HEK293 (cell line): ENCODE measurements at regions not wholly inside any gene's neighbourhood (a gene's known extent, or its start where the extent isn't known, plus 50 kb on each side); places are given as distances from the start of the nearest gene placed in this dataset.

Source experiments
- CTCF ChIA-PET: fragments of 350-600 bp; formaldehyde crosslinking; extraction: SDS; loops from one replicate; lab custom pipeline; 2021; ENCODE audit warnings: antibody characterized with exemption; lab: Yijun Ruan, JAX
- POLR2A ChIA-PET: fragments of 300-600 bp; formaldehyde crosslinking; extraction: SDS; loops from one replicate; lab custom pipeline; 2020; ENCODE audit warnings: antibody characterized with exemption, inconsistent platforms; lab: Yijun Ruan, JAX
- H3K27ac ChIP-seq: fragments of 200-500 bp; sonication (Bioruptor generic); 2 replicates; pipeline ENCODE4 v1.5.1; 2014; ENCODE audit warnings: low read depth, low read length, control low read depth, inconsistent platforms; ENCODE audit errors: extremely low read depth
- H3K36me3 ChIP-seq, 2 experiments: fragments of 200-500 bp in 1 of 2; sonication (Bioruptor generic) in 1 of 2; 1 replicate in 1 of 2; 2 replicates in 1 of 2; pipeline ENCODE4 v1.5.1; 2014 to 2017; ENCODE audit warnings: inconsistent platforms in 2 of 2, low read length in 2 of 2; ENCODE audit not compliant: control insufficient read depth in 2 of 2, insufficient read depth in 1 of 2
- H3K4me1 ChIP-seq: fragments of 200-500 bp; sonication (Bioruptor generic); 2 replicates; pipeline ENCODE4 v1.5.1; 2014; ENCODE audit warnings: mild to moderate bottlenecking, low read length, inconsistent platforms; ENCODE audit not compliant: control insufficient read depth, insufficient read depth
- H3K4me3 ChIP-seq: 2 replicates; pipeline ENCODE4 v1.5.1; 2011; ENCODE audit warnings: low read depth, mild to moderate bottlenecking, control low read depth, low read length, moderate library complexity
- H3K9me3 ChIP-seq: fragments of 200-500 bp; sonication (Bioruptor generic); 2 replicates; pipeline ENCODE4 v1.5.1; 2014; ENCODE audit warnings: low read depth, low read length, inconsistent platforms; ENCODE audit not compliant: control insufficient read depth, insufficient read depth
- IKZF3 ChIP-seq: fragments of 450-650 bp; IDR thresholded peaks from 2 replicates; pipeline ENCODE4 v1.5.0; 2018; ENCODE audit warnings: missing biosample characterization, mild to moderate bottlenecking, missing genetic modification characterization, moderate library complexity
- KLF8 ChIP-seq: fragments of 450-650 bp; formaldehyde crosslinking; IDR thresholded peaks from 2 replicates; pipeline ENCODE4 v1.5.1; 2016; ENCODE audit warnings: missing biosample characterization, missing genetic modification characterization
- MZF1 ChIP-seq: fragments of 450-650 bp; formaldehyde crosslinking; IDR thresholded peaks from 2 replicates; pipeline ENCODE4 v1.5.1; 2017; ENCODE audit warnings: missing biosample characterization, missing genetic modification characterization, borderline replicate concordance
- OSR2 ChIP-seq: fragments of 450-650 bp; formaldehyde crosslinking; IDR thresholded peaks from 2 replicates; pipeline ENCODE4 v1.5.1; 2016; ENCODE audit warnings: missing biosample characterization, missing genetic modification characterization
- PRDM1 ChIP-seq: fragments of 450-650 bp; formaldehyde crosslinking; IDR thresholded peaks from 2 replicates; pipeline ENCODE4; 2016; ENCODE audit warnings: missing biosample characterization, missing genetic modification characterization
- SCRT1 ChIP-seq: fragments of 450-650 bp; formaldehyde crosslinking; IDR thresholded peaks from 2 replicates; pipeline ENCODE4 v1.5.1; 2016; ENCODE audit warnings: missing biosample characterization, missing genetic modification characterization, borderline replicate concordance
- YY1 ChIP-seq: fragments of 450-650 bp; formaldehyde crosslinking; IDR thresholded peaks from 2 replicates; pipeline ENCODE4 v1.5.1; 2018; ENCODE audit warnings: missing biosample characterization, missing genetic modification characterization
- ZBTB21 ChIP-seq: fragments of 450-650 bp; formaldehyde crosslinking; IDR thresholded peaks from 2 replicates; pipeline ENCODE4 v1.5.1; 2017; ENCODE audit warnings: missing biosample characterization, missing genetic modification characterization
- ZBTB48 ChIP-seq: fragments of 450-650 bp; formaldehyde crosslinking; IDR thresholded peaks from 2 replicates; pipeline ENCODE4 v1.5.1; 2016; ENCODE audit warnings: missing biosample characterization, missing genetic modification characterization
- ZNF132 ChIP-seq: fragments of 450-650 bp; formaldehyde crosslinking; IDR thresholded peaks from 2 replicates; pipeline ENCODE4 v1.5.1; 2017; ENCODE audit warnings: missing biosample characterization, missing genetic modification characterization, borderline replicate concordance
- ZNF169 ChIP-seq: fragments of 450-650 bp; formaldehyde crosslinking; IDR thresholded peaks from 2 replicates; pipeline ENCODE4 v1.5.1; 2016; ENCODE audit warnings: missing biosample characterization, missing genetic modification characterization
- ZNF175 ChIP-seq: fragments of 450-650 bp; formaldehyde crosslinking; IDR thresholded peaks from 2 replicates; pipeline ENCODE4 v1.5.1; 2016; ENCODE audit warnings: missing biosample characterization, missing genetic modification characterization
- ZNF18 ChIP-seq: fragments of 450-650 bp; formaldehyde crosslinking; IDR thresholded peaks from 2 replicates; pipeline ENCODE4 v1.5.1; 2016; ENCODE audit warnings: missing biosample characterization, missing genetic modification characterization
- ZNF274 ChIP-seq, 2 experiments: fragments of 200-500 bp in 1 of 2; fragments of 450-650 bp in 1 of 2; sonication (Bioruptor generic) in 1 of 2; formaldehyde crosslinking in 1 of 2; IDR thresholded peaks; 2 replicates each; pipeline versions ENCODE4 v1.5.1 to v1.6.1; 2014 to 2016; ENCODE audit warnings: borderline replicate concordance in 1 of 2, inconsistent platforms in 1 of 2, low read length in 1 of 2, missing biosample characterization in 1 of 2, missing genetic modification characterization in 1 of 2
- ZNF324 ChIP-seq: fragments of 450-650 bp; formaldehyde crosslinking; IDR thresholded peaks from 2 replicates; pipeline ENCODE4 v1.5.1; 2016; ENCODE audit warnings: missing biosample characterization, missing genetic modification characterization
- ZNF48 ChIP-seq: fragments of 450-650 bp; formaldehyde crosslinking; IDR thresholded peaks from 2 replicates; pipeline ENCODE4 v1.5.1; 2016; ENCODE audit warnings: missing biosample characterization, missing genetic modification characterization
- ZNF510 ChIP-seq: fragments of 450-650 bp; formaldehyde crosslinking; IDR thresholded peaks from 2 replicates; pipeline ENCODE4 v1.5.1; 2018; ENCODE audit warnings: mild to moderate bottlenecking, missing genetic modification characterization, missing biosample characterization; ENCODE audit not compliant: insufficient replicate concordance
- ZNF548 ChIP-seq: fragments of 450-650 bp; formaldehyde crosslinking; IDR thresholded peaks from 2 replicates; pipeline ENCODE4 v1.5.1; 2016; ENCODE audit warnings: missing biosample characterization, missing genetic modification characterization
- ZNF555 ChIP-seq: fragments of 450-650 bp; formaldehyde crosslinking; conservative IDR thresholded peaks from 2 replicates; pipeline ENCODE4 v1.5.1; 2017; ENCODE audit warnings: missing biosample characterization, mild to moderate bottlenecking, missing genetic modification characterization, inconsistent platforms
- ZNF558 ChIP-seq: fragments of 450-650 bp; formaldehyde crosslinking; IDR thresholded peaks from 2 replicates; pipeline ENCODE4 v1.5.1; 2016; ENCODE audit warnings: missing biosample characterization, missing genetic modification characterization
- ZNF600 ChIP-seq: fragments of 450-650 bp; formaldehyde crosslinking; IDR thresholded peaks from 2 replicates; pipeline ENCODE4 v1.5.1; 2016; ENCODE audit warnings: missing biosample characterization, missing genetic modification characterization
- ZNF629 ChIP-seq: fragments of 450-650 bp; formaldehyde crosslinking; IDR thresholded peaks from 2 replicates; pipeline ENCODE4 v1.5.1; 2017; ENCODE audit warnings: missing biosample characterization, missing genetic modification characterization
- ZNF664 ChIP-seq: fragments of 450-650 bp; formaldehyde crosslinking; IDR thresholded peaks from 2 replicates; pipeline ENCODE4 v1.5.1; 2016; ENCODE audit warnings: missing biosample characterization, missing genetic modification characterization
- ZNF776 ChIP-seq: fragments of 450-650 bp; formaldehyde crosslinking; IDR thresholded peaks from 2 replicates; pipeline ENCODE4 v1.5.0; 2017; ENCODE audit warnings: missing biosample characterization, missing genetic modification characterization, borderline replicate concordance
- ZNF830 ChIP-seq: fragments of 450-650 bp; IDR thresholded peaks from 2 replicates; pipeline ENCODE4 v1.5.0; 2018; ENCODE audit warnings: missing biosample characterization, missing genetic modification characterization, low read depth, mild to moderate bottlenecking, moderate library complexity
- ZSCAN30 ChIP-seq: fragments of 450-650 bp; IDR thresholded peaks from 2 replicates; pipeline ENCODE4 v1.5.1; 2018; ENCODE audit warnings: missing biosample characterization, mild to moderate bottlenecking, missing genetic modification characterization, moderate library complexity
- TF ChIP-seq, protein P1 (sequence below): fragments of 450-650 bp; formaldehyde crosslinking; IDR thresholded peaks from 2 replicates; pipeline ENCODE4 v1.5.1; 2016; ENCODE audit warnings: missing biosample characterization, missing genetic modification characterization, low read depth
- TF ChIP-seq, protein P2 (sequence below): fragments of 450-650 bp; formaldehyde crosslinking; IDR thresholded peaks from 2 replicates; pipeline ENCODE4 v1.5.1; 2017; ENCODE audit warnings: missing biosample characterization, missing genetic modification characterization
- TF ChIP-seq, protein P3 (sequence below): fragments of 450-650 bp; formaldehyde crosslinking; IDR thresholded peaks from 2 replicates; pipeline ENCODE4 v1.5.1; 2016; ENCODE audit warnings: missing biosample characterization, missing genetic modification characterization

GRCh38 chr5:33273985-33274384 is 166.8 kb upstream of the TARS1 start:
- no peak overlapping the region for H3K4me3 ChIP-seq
- POLR2A ChIA-PET = no interaction called here
- TF ChIP-seq ZNF830 (tag by site-specific recombination) = no peak
- no peak for TF ChIP-seq ZNF548
- no peak for TF ChIP-seq ZNF776 (tag by site-specific recombination)
- TF ChIP-seq YY1 (tag by site-specific recombination) = no peak
- no peak for TF ChIP-seq ZNF664 (tag by site-specific recombination)
- TF ChIP-seq ZNF510 (tag by site-specific recombination) = no peak
- TF ChIP-seq ZNF274 (IDR thresholded peaks at IDR 0.05; ENCODE audit: low read length) = no peak
- no peak for TF ChIP-seq ZNF274 (tag by site-specific recombination; IDR thresholded peaks at IDR 0.05; ENCODE audit: borderline replicate concordance)
- TF ChIP-seq ZSCAN30 (tag by site-specific recombination) = no peak
- TF ChIP-seq ZNF600 (tag by site-specific recombination) = no peak
- TF ChIP-seq, protein P1, sequence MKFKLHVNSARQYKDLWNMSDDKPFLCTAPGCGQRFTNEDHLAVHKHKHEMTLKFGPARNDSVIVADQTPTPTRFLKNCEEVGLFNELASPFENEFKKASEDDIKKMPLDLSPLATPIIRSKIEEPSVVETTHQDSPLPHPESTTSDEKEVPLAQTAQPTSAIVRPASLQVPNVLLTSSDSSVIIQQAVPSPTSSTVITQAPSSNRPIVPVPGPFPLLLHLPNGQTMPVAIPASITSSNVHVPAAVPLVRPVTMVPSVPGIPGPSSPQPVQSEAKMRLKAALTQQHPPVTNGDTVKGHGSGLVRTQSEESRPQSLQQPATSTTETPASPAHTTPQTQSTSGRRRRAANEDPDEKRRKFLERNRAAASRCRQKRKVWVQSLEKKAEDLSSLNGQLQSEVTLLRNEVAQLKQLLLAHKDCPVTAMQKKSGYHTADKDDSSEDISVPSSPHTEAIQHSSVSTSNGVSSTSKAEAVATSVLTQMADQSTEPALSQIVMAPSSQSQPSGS (tag by site-specific recombination) = no peak
- no peak for TF ChIP-seq KLF8 (tag by site-specific recombination)
- no peak for TF ChIP-seq ZNF169 (tag by site-specific recombination)
- no peak for TF ChIP-seq ZBTB21 (tag by site-specific recombination)
- no peak for TF ChIP-seq ZBTB48 (tag by site-specific recombination)
- no peak for TF ChIP-seq PRDM1 (tag by site-specific recombination)
- TF ChIP-seq IKZF3 (tag by site-specific recombination) = no peak
- no peak for TF ChIP-seq ZNF48 (tag by site-specific recombination)
- no peak for TF ChIP-seq ZNF18
- no peak for TF ChIP-seq ZNF132
- TF ChIP-seq, all 188 proteins: peak for 0
- Histone ChIP-seq H3K4me1 (no peaks in the 10 kb centered on the region), H3K27ac (no peak overlapping the region), H3K36me3 (no peaks in the 10 kb centered on the region), H3K9me3 (no peaks in the 10 kb centered on the region)
- CTCF ChIA-PET = no interaction called here

DNA sequence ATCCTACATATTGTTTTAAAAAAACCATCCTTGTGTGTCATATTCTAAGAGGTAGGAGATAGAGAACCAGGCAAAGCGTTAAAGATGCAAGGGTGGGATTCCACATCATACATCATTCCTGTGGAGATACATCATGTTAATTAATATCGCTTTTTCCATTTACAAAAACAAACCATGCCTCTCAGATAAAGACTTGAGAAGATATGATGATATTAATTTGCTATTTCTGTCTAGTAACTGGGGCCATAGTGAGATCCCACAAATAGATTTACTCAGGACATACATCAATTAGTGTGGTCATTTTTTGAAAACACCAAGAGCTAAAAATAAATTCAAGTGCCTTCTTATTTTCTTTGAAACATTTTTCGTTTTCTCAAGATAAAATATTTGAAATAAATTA is 165.4 kb upstream of the TARS1 start:
- ChIA-PET POLR2A (no interaction called here), CTCF (no interaction called here)
- Histone ChIP-seq H3K4me3 (no peak overlapping the region), H3K9me3 (no peaks in the 10 kb centered on the region), H3K36me3 (no peaks in the 10 kb centered on the region), H3K4me1 (no peaks in the 10 kb centered on the region), H3K27ac (no peak overlapping the region)
- TF ChIP-seq ZNF324 (tag by site-specific recombination) (no peak), ZNF629 (tag by site-specific recombination) (no peak), SCRT1 (no peak), ZNF558 (no peak), MZF1 (tag by site-specific recombination) (no peak), OSR2 (tag by site-specific recombination) (no peak), ZBTB21 (tag by site-specific recombination) (no peak), ZNF555 (tag by site-specific recombination) (no peak), ZNF175 (tag by site-specific recombination) (no peak)
- TF ChIP-seq, protein P2, sequence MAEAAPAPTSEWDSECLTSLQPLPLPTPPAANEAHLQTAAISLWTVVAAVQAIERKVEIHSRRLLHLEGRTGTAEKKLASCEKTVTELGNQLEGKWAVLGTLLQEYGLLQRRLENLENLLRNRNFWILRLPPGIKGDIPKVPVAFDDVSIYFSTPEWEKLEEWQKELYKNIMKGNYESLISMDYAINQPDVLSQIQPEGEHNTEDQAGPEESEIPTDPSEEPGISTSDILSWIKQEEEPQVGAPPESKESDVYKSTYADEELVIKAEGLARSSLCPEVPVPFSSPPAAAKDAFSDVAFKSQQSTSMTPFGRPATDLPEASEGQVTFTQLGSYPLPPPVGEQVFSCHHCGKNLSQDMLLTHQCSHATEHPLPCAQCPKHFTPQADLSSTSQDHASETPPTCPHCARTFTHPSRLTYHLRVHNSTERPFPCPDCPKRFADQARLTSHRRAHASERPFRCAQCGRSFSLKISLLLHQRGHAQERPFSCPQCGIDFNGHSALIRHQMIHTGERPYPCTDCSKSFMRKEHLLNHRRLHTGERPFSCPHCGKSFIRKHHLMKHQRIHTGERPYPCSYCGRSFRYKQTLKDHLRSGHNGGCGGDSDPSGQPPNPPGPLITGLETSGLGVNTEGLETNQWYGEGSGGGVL = no peak
- TF ChIP-seq, protein P3, sequence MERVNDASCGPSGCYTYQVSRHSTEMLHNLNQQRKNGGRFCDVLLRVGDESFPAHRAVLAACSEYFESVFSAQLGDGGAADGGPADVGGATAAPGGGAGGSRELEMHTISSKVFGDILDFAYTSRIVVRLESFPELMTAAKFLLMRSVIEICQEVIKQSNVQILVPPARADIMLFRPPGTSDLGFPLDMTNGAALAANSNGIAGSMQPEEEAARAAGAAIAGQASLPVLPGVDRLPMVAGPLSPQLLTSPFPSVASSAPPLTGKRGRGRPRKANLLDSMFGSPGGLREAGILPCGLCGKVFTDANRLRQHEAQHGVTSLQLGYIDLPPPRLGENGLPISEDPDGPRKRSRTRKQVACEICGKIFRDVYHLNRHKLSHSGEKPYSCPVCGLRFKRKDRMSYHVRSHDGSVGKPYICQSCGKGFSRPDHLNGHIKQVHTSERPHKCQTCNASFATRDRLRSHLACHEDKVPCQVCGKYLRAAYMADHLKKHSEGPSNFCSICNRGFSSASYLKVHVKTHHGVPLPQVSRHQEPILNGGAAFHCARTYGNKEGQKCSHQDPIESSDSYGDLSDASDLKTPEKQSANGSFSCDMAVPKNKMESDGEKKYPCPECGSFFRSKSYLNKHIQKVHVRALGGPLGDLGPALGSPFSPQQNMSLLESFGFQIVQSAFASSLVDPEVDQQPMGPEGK = no peak
